ENCODE measurements at regions not wholly inside any gene's neighbourhood (a gene's known extent, or its start where the extent isn't known, plus 50 kb on each side); places are given as distances from the start of the nearest gene placed in this dataset.

DNA sequence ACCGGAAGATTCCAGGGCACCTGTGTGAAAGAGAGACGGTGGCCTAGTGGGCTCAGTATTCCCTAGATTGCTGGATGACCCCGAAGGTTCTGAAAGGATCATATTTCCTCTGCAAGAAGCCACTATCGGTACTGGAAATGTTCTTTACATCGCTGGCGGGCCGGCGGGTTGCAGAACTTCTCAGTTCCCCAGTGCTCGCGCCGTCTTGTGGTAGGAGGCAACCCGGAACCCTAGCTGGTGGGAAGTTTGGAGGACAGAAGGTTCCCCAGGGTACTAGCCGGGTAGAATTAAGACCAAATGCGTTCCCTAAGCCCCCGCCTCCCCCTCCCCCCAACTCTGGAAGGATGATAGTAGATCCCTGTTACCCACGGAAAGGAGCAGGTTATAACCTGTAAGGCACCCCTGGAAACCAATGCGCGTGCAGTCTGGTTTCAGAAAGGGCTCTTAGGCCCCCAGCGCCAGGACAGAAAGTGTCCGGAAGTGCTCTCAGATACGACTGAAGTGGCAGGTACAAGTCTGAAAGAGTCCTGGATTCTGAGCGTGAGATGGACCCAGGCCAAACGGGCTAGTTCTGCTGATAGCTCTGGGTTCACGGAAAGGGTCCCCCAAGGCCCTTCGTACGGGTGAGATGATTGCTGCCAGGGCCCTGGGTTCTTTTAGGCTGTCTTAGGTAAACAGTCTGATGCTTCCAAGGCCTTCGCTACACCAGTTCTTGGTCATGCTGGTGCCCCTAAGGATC is 61.7 kb upstream of the DCAF8L1 start:
- TF ChIP-seq, protein P1, sequence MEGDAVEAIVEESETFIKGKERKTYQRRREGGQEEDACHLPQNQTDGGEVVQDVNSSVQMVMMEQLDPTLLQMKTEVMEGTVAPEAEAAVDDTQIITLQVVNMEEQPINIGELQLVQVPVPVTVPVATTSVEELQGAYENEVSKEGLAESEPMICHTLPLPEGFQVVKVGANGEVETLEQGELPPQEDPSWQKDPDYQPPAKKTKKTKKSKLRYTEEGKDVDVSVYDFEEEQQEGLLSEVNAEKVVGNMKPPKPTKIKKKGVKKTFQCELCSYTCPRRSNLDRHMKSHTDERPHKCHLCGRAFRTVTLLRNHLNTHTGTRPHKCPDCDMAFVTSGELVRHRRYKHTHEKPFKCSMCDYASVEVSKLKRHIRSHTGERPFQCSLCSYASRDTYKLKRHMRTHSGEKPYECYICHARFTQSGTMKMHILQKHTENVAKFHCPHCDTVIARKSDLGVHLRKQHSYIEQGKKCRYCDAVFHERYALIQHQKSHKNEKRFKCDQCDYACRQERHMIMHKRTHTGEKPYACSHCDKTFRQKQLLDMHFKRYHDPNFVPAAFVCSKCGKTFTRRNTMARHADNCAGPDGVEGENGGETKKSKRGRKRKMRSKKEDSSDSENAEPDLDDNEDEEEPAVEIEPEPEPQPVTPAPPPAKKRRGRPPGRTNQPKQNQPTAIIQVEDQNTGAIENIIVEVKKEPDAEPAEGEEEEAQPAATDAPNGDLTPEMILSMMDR (IDR thresholded peaks at IDR 0.05), result no peak
- TF ChIP-seq POLR2A (IDR thresholded peaks at IDR 0.05), result no peak

Measured in testis (tissue), 2 donors.